Ammon's horn (tissue), 1 donor: ENCODE measurements at regions not wholly inside any gene's neighbourhood (a gene's known extent, or its start where the extent isn't known, plus 50 kb on each side); places are given as distances from the start of the nearest gene placed in this dataset.

Experiments
- DNase-seq: peaks from one replicate; pipeline ENCODE4 v3.0.0-alpha.2; 2016; ENCODE audit warnings: low spot score

DNA sequence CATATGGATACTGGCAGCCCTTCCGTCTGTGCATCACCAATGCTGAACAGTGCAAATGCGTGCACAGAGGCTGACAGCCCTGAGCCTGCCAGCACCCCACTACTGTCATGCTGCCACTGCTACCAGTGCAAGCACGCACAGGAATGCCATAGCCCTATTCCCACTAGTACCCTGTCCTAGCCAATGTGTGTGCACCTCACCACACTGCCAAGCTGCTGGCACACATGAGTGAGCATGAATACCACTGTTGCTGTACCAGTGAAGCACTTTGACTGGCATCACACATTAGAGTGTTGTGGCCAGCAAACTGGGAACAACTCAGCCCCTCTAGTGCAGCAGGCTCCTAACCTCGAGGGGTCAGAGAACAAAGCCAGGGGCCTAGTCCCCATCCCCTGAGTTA lies 102.9 kb upstream of the PCDH10 start:
- DNase-seq, result no peak

DNA sequence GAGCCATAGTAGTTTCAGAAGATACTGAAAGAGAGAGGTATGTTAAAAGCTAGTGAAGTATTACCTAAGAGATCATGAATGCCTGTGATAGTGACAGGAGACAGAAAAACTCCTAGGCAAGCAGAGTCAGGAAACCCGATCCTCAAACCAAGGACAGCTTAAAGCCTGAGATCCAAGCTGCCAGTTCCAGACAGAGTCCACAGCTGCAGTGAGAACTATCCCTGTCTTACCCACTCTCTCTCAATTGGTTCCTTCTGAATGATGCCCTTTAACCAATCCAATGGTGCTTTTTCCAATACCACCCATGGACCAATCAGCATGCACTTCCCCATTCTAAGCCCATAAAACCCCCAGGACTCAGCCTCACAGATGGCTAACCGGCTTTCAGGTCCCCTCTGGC lies 90.4 kb upstream of the PCDH10 start:
- DNase-seq, result no peak

DNA sequence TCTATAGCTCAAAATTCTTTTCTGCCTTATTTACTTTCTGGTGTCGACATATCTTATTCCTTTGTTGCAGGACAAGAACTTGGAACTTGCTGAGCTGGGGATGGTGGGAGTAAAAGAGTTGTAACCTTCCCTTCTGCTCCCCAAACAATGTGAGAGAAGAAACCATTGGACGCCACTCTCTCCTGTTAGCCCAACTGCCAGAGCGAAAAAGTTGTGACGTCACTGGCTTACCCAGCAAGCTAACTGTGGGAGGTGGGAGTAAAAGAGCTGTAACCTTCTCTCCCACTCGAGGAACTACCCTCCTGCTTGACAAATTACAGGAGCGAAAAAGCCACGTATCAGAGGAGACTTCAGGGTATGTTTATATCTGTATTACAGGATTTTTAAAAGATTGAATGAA lies 90.0 kb upstream of the PCDH10 start:
- DNase-seq, result no peak

DNA sequence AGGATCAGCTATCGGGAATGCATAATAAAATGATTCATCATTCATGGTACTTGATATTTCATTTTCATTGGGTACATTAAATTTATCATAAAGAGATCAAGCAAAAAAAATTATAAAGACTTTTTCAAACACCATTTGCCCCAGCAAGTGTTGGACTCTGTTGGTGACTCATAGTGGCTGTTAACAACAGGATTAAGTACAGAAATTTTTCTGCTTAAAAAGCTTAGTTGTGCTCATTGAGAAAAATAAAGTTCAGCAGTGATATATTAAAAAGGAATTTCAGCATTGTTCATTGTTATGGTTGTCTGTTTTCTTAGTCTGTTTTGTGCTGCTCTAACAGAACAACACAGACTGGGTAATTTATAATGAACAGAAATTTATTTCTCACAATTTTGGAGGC lies 86.2 kb upstream of the PCDH10 start:
- no peak for DNase-seq

DNA sequence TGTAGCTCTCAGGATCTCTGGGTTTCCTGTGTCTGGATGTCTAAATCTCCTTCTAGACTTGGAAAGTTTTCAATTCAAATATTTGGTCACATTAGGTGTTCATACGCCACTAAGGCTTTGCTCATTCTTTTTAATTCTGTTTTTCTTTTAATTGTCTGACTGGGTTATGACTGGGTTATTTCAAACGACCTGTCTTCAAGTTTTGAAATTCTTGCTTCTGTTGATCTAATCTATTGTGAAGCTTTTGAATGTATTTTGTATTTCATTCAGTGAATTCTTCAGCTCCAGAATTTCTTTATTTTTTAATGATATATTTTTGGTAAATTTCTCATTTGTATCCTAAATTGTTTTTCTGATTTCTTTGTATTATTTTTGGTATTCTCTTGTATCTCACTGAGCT lies 81.0 kb upstream of the PCDH10 start:
- DNase-seq, result no peak

DNA sequence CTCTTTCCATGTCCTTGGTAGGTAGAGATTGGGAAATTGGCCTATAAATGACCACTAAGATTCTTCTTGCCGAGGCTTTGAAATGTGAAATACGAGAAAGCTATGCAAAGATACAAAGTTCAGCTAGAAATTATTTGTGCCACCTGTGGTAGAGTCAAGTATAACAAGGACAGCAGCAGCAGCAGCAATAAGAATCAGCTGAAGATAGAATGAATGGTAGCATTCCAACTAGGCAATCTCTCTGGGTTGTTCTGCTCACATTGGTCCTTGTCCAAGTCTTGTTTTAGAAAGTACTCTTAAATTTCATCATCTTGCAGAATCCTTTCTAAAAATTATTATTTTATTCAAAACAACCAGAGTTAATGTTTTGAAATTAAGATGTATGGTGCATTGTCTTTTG lies 67.8 kb upstream of the PCDH10 start:
- no peak for DNase-seq

DNA sequence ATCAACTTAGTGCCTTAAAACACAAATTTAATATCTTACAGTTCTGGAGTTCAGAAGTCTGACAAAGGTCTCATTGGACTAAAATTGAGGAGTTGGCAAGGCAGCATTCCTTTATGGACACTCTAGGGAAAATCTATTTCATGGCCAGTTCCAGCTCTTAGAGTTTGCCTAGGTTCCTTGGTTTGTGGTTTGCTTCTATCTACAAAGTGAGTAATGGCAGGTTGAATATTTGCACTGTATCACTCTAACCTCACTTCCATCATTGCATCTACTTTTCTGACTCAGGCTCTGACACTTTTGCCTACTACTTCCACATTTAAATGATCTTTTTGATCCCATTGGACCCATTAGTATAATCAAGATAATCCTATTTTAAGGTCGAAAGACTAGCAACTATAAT lies 64.7 kb upstream of the PCDH10 start:
- no peak for DNase-seq

DNA sequence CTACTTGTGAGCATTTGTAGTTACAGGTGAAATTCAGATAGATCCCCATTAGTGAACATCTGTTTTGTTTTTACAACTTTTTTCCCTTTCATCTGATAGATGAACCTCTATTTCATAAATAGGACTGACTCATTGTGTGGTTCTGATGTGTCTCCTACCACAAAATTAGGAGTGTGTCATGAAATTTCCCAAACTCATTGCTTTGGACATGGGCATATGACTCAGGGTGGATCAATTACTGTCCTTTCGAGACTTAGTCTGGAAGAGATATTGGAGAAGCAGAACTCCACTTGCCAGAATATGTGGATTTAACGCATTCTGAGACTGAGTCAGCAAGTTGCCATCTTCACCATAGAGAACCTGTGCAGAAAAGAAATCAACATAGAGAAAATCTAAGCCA lies 53.5 kb upstream of the PCDH10 start:
- DNase-seq, result no peak

DNA sequence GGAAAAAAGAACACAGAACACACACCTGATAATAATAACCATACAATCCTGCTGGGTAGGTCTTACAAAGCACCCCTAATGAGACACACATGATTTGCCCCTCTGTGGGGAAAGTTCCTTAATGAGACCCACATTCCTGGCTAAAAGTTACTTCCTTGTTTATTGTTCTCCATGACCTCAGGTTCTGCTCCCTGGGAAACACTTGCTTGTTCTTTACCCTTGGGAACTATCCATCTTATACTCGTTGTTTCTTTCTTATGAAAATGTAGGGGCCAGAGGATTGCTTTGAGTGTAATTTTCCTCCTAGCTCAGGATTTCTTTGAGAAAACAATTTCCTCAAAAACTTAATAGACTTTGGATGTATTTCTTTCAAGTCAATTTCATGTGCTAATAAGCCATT lies 52.1 kb upstream of the PCDH10 start:
- DNase-seq, result no peak
